Vagina (tissue), 2 donors: ENCODE measurements at regions not wholly inside any gene's neighbourhood (a gene's known extent, or its start where the extent isn't known, plus 50 kb on each side); places are given as distances from the start of the nearest gene placed in this dataset.

ENCODE experiments used
- POLR2A ChIP-seq, 2 donors: fragments of 450-650 bp; IDR thresholded peaks; one replicate each; pipeline ENCODE4 v1.6.1; 2017; ENCODE audit warnings: antibody characterized with exemption in 2 of 2, mild to moderate bottlenecking in 2 of 2, moderate library complexity in 2 of 2
- TF ChIP-seq, protein P1 (sequence below), 3 experiments: fragments of 450-650 bp in 2 of 3; fragments of 200-600 bp in 1 of 3; sonication (generic) in 1 of 3; IDR thresholded peaks; one replicate each; pipeline ENCODE4 v1.5.1; 2017 to 2019; ENCODE audit warnings: antibody characterized with exemption in 3 of 3, mild to moderate bottlenecking in 2 of 3, moderate library complexity in 2 of 3

DNA sequence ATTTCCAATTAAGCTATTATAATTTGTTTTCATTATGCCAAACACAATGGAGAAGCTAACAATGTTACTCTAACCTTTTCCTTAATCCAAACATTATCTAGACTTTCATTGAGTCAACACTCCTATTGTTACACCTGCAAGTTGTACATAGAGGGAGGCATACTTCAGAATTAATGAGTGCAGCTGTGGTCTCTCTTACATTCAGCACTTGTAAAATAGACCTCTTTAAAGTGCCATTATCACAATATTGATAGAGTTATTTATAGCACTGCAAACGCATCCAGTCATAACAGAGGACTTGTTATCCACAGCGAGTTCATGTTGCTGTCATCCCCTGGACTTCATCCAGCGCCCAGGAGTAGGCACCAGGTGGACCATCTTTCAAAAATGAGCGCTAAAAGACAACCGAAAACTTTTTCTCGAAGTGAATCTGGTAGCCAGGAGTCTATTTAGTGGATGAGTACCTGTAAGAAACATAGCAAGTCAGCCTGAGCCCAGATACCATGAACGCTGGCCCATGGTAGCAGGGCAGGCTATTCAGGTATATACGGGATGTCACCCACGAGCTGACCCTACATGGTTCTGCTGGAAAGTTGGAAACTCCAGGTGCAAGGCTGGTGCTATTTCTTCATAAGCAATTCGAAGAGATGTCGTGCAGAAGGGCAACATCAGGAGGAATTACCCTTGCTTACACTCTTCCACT, 70.6 kb upstream of the NFIA start:
- TF ChIP-seq, protein P1, sequence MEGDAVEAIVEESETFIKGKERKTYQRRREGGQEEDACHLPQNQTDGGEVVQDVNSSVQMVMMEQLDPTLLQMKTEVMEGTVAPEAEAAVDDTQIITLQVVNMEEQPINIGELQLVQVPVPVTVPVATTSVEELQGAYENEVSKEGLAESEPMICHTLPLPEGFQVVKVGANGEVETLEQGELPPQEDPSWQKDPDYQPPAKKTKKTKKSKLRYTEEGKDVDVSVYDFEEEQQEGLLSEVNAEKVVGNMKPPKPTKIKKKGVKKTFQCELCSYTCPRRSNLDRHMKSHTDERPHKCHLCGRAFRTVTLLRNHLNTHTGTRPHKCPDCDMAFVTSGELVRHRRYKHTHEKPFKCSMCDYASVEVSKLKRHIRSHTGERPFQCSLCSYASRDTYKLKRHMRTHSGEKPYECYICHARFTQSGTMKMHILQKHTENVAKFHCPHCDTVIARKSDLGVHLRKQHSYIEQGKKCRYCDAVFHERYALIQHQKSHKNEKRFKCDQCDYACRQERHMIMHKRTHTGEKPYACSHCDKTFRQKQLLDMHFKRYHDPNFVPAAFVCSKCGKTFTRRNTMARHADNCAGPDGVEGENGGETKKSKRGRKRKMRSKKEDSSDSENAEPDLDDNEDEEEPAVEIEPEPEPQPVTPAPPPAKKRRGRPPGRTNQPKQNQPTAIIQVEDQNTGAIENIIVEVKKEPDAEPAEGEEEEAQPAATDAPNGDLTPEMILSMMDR (IDR thresholded peaks at IDR 0.05) = no peak
- TF ChIP-seq POLR2A (IDR thresholded peaks at IDR 0.05) = no peak
